ENCODE measurements at regions not wholly inside any gene's neighbourhood (a gene's known extent, or its start where the extent isn't known, plus 50 kb on each side); places are given as distances from the start of the nearest gene placed in this dataset.

DNA sequence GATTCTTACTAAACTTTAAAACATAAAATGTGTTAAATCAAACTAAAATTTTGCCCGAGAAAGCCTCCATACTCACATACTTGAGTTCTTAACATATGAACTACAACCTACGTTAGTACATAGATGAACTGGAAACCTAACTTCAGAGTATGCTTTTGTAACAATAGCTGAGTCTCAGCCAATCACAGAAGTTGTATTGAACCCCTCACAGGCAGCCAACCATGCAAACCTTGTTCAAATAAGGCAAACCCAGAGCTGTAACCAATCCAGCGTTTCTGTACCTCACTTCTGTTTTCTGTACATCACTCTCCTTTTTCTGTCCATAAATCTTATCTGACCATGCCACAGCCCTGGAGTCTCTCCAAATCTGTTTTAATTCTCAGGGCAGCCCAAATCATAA is 157.3 kb upstream of the COL1A2 start:
- no peak for DNase-seq

DNA sequence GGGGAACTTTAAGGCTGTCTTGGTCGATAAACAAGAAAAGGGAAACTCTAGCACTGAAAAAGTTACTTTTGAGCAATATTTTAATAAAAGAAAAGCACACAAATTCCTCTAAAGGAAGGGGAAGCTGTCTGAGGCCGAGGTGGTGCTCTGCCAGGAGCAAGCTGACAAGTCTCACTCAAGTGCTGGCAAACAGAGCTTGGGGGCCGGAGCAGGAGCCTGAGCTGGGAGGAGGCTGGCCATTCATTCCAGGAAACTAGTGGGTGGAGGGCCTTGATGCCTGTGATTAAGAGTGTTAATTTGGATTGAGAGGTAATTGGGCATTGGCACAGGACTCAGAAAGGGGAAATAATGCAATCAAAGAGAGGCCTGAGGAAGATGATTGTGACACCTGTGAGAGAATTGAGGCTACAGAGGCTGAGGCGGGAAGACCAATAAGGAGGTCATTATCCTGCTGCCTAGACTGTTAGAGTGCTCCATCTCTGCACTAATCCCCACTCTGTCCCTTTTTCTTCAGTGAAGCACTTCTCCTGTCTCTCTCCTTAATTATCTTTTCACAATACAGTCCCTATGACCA is 154.9 kb upstream of the COL1A2 start:
- no peak for DNase-seq

DNA sequence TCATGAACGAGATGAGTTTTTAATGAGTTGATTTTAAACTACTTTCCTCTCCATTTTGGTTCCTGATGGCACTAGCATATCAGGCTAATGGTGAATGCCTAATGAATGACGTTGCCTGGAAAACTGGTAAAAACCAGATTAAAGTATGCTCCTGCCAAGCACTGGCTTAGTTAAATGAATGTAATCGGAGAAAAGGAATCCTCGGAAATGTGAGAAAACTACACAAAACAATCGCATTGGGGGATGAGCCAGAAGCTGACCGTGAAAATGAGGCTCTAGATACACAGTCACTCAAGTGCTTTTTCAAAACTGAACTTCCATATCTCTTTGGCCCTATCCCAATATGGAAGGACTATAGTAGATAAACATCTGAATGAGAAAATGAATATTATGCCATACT is 153.8 kb upstream of the COL1A2 start:
- DNase-seq = no peak

DNA sequence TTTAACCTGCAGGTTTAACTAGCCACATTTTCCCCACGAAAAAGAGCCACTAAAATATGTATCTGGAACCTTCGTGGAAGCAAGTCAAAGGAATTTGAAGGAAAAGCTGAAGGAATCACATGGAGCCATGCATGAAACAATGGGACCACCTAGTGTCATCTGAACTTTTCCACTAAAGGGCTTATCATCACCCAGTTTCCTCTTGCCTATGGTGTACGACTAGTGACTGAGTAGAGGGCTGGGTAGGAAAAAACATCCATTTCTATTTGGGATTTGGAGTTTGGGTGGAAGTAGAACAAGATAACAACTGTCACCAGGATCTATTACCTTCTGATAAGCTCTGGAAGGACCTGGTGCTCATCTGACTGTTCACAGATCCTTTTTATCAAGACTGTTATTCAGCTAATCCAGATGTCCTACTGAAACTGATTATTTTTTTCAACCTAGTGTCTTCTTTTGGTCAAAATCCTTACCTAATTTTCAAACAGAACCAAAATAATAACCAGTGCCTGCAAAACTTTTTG is 153.2 kb upstream of the COL1A2 start:
- DNase-seq = no peak

DNA sequence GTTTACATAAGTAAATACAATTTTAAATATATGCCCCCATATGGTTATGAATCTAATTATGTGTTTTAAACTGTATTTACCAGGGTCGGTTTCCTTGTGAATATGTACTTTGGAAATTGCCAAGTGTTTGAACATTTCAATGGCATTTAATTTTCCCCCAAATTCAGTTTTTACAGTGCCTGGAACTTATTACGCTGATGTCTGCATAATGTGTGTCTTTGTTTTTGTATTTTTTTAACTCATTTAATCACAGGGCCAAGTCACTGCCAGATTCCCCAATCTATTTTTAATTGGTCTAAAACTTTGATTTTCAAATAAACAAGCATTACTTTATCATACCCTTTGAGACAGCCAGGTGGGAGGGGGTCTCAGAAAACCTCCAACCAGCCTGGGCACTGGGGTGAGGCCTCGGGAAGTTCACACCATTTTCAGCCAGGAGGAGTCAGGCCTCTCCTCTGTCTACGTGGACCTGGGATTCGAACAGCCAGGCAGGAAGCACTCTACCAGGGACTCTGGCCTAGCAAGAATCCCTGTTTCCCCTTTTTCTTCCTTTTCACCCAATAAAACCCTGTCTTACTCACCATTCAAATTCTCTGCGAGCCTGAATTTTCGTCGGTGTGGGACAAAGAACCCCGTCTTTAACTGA is 151.5 kb upstream of the COL1A2 start:
- DNase-seq = no peak

DNA sequence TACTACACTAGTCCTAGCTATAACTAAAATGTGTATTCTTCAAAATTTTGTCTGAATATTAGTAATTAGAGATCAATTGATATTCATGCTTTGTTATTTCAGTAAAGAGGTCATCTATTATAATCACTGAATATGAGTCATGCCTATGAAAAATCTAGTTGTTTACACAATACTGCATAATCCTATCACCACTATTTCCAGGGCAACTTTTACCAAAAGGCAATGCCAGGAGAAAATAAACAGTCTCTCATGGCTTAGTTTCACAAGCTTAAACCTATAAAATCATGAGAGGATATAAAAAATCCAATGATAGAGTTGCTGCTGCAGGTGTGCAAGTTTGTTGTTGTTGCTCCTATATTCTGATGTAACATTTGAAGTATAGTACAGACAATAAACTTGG is 149.9 kb upstream of the COL1A2 start:
- no peak for DNase-seq

DNA sequence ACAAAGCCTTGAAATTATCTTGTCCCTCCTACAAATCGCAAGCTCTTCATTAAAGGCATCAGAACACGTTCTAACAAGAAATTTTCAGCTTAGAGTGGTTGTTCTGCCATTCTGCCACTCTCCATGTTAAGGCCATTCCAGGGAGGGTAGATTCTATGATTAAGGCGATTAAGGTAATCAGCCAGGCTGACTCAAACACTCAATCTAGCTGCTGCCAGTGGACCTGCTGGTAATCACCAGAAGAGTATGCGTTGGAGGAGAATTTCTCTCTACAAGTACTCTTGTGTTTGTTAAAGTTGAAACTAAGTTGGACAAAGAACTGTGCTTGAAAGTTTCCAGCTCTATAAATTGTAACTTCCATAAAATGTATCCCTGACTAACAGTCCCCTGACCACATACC is 149.2 kb upstream of the COL1A2 start:
- DNase-seq = no peak

DNA sequence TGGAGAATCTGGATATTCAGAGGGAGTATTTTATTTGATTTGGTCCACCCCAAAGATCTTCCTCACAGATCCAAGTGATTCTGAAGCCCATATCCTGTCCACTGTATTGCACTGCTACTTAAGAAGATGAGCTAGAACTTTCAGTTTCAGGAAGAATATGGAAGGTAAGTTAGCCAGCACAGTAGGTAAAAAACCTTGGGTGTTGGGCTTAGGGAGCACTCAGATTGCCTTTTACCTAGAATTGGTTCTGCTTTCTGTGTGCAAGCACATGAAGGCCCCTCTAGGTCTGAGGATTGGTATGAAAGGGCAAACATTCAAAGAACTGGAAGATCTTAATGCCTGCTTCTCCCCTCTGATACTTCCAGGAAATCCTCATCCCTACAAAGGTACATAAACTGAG is 146.7 kb upstream of the COL1A2 start:
- DNase-seq = no peak

DNA sequence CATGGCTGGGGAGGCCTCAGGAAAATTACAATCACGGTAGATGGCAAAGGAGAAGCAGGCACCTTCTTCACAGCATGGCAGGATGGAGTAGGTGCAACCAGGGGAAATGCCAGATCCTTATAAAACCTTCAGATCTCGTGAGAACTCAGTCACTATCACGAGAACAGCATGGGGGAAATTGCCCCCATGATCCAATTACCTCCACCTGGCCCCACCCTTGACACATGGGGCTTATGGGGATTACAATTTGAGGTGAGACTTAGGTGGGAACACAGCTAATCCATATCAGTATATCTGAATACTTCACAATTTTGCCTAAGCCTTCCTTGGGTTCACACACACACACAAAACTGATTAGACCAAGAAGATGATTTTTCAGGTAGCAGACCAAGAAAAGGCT is 145.1 kb upstream of the COL1A2 start:
- no peak for DNase-seq

DNA sequence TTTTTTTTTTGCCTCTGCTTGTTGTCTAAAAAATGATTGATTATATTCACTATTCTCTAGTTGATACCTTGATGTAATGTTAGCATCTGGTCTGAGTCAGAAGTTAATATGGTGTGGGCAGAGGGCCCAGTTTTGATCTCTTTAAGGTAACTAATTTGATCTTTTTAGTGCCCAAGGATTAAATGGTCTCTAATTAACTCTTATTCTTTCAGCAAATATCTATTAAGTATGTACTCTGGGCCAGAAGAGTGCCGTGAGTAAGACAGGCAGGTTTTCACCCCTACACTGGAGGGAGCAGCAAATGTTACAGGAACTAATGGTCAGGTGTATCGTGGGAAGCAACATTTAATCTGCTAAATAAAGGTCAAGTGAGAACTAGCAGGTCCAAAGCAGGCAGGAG is 144.6 kb upstream of the COL1A2 start:
- no peak for DNase-seq

DNA sequence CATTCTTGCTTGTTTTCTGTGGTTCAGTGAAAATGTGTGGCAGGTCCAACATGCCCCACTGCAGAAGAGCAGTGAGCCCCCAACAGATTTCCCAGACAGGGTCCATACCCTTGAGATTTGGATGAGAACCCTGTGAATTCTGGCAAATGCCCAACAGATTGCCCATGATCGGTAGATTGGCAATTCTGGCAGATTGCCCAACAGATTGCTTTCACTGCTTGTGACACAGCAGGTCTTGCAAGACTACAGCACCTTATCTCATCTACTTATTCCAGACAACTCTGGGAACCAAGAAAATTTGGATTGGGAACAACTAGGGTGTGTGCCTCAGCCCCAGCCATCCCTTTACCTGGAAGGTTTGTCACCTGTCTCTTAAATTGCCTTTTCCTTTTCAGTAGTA is 143.7 kb upstream of the COL1A2 start:
- no peak for DNase-seq

DNA sequence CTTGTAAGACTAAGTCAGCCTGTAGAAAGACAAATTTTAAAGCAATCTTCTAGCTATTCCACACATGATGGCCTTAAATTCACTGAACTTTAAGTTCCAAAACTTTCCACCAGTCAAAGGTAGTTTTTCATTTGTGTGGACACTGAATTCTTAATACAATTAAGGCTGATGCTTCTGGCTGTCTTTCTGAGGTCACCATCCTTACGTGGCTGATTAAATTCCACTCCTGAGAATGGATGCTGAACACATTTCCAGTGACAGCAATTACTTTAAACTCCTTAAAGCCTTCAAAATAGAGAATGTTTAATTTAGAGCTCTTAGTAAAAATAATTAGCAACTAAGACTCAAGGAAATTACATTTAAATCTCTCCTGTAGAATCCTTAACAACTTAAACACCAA is 142.6 kb upstream of the COL1A2 start:
- DNase-seq = no peak

DNA sequence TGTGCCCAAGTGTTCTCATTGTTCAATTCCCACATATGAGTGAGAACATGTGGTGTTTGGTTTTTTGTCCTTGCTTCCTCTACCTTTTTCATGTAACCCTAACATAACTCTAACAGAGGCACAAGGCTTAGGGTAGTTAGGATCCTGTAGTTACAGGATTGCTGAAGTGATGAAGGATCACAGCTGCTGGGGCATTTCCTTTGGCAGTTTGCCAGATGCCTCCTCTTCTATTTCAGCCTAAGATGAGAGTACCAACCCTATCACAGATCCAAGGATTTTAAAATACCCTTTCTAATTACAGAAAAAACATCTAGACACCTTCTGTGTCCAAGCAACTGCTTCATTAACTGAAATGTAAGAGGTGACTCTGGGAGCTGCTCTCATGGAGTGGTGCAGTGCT is 141.7 kb upstream of the COL1A2 start:
- DNase-seq = no peak

DNA sequence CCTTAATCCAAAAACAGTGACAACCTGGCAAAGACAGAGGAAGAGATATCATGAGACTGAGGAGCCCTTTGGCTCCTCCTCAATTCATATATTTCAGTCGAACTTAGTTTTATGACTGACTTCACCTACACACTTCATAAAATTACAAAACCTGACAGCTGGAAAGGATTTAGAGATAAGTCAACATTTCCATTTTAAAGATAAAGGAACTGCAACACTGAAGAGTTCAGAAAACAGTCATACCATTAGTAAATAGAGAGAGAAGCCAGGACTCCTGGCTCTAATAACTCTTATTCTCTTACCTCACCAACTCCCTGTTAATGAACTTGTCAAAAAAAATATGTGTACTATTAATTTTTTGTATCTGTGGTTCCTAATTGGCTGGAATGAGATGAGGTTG is 141.0 kb upstream of the COL1A2 start:
- DNase-seq = no peak

DNA sequence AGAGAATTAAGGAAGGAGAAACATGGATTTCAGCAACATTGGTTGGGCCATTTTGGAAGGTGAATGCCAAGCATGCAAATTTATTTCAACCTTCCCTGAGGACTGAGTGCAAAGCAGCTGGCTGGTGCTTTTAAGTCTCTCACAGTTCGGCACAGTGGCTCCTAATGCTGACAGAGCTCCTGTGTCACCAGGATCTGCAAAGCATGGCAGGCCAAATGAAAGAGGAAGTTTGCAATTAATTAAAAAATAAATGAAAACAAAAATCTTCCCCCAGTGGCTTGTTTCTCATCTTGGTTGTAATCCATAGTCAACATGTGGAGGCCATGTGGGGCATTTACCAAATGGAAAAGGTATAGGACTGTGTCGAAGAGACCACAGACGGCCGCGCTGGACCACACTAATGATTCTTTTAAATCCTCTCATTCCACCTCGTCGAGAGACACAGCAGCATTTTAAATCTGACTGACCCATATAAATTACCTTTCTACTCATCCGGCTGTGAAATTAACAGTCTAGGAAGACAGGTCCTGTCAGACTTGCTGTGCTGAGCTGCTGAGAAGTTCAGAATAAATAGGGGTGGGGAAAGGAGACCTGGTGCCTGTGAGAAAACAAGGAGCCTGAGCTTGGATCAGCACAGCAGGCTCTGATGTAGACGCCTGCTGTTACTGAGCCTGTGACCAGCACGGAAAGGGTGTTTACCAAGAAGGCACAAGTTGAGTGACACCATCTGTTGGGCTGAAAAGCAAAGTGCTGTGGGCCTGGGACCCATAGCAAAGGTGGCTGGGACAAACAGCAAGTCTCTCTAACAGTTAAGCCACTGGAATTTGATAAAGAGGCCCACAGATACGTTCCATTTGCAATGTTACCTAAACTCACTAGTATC is 136.0 kb upstream of the COL1A2 start:
- no peak for DNase-seq

DNA sequence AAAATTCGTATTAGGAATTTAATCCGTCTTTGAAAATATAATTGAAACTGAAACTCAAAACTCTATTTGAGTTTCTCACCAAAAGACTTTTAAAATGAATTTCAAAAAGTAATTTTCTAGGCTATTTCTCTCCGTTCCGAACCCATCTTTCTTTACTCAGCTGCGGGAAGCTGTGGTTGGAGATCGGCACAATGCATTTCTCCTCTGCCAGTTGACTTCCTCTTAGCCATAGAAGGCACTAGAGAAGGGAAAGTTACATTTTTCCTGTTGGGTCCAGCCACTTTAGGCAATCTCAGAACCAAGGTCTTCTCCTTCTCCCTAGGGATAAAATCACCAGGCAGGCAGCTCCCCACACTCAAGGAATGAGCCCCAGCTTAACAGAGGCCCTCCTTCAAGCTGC is 133.6 kb upstream of the COL1A2 start:
- no peak for DNase-seq

DNA sequence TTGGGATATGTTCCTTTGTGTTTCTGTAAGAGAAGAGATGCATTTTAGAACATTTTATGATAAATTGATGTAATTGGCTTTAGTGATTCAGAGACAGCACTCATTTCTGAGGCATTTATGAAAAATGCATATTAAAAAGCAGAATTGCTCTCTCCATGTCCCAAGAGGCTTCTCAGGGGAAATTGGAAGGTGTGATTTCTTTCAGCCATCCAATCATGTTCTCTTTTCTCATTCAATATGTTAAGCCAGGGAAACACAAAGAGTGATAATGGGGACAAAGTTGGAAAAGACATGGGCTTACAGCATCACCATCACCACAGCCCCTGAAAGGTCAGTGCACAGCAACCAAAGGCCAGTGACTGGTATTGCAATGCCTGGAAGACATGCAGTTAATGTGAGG is 129.9 kb upstream of the COL1A2 start:
- DNase-seq = no peak

DNA sequence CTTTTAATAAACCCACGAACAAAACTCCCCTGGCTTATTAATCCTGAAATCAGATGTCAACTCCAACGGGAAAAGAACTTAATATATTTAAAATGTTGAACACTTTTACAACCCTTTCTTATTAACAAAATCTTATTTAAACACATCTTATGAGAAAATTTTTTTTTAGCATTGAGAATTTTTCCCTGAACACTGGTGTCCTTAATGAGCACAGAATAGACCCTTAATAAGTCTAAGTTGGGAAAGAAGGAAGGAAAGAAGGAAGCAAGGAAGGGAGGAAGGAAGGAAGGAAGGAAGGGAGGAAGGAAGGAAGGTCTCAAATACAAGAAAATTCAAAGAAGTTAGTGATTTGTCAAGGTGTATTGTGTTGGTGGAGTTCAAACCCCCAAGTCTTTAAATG is 129.2 kb upstream of the COL1A2 start:
- no peak for DNase-seq

DNA sequence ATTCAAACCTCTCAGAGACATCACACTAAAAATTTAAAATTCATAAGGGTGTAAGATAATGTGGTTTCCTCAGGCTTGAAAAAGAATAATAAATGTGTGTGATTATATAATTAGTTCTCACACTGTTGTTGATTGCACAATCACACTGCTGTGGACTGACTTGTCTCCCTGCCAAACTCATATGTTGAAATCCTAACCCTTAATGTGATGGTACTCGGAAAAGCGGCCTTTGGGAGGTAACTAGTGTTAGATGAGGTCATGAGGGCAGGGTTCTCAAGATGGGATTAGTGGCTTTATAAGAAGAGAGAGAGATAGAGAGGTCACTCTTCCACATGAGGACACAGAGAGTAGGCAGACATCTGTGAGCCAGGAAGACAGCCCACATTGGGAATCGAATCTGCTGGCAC is 128.5 kb upstream of the COL1A2 start:
- DNase-seq = no peak

DNA sequence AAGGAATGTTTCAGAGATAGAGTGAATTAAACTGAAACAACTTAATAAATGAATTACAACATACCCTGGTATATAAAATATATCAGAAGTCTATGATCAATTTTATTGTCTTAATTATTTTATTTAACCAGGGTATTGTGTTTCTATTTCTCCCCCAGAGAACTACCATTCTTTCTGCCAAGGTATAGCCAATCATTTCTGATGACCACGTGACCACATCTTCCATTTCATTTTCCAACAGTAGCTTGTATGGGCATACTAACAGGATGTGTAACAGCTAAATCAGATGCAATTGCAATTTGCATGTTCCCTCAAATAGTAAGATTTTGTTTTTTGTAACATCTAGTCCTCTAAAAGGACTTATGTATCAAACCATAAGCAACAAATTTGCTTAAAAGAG is 123.9 kb upstream of the COL1A2 start:
- no peak for DNase-seq

DNA sequence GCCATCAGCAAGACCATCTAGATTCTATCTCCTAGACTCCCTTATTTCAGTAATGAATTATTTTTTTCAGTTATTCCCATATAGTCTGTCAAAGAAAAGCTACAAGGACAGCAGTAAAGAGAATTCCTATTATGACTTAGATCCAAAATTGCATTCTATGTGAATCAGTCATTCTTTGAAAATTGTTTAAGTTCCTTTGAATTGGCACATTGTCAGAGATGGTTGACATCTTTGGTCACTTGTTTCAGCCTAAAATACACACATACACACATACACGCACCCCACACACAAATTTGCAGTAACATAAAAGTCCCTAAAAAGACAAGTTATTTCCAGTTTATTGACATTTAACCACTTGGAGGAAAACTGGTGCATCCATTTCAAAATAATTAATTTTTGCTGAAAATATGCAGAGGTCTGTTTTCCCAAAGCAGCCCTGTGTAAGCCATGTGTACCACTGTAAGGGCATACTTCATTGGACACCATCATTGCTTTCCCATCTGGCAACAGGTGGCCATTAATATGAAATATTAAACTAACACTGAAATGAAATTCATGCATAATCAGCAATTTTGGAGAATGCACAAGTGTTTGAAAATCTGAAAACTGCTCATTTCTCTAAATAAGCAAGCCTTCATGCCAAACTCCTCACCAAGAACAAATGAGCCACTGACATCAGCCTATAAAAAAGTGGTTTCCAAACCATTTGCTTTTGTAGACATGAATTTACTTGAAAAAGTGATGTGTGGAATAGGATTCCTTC is 121.7 kb upstream of the COL1A2 start:
- no peak for DNase-seq

DNA sequence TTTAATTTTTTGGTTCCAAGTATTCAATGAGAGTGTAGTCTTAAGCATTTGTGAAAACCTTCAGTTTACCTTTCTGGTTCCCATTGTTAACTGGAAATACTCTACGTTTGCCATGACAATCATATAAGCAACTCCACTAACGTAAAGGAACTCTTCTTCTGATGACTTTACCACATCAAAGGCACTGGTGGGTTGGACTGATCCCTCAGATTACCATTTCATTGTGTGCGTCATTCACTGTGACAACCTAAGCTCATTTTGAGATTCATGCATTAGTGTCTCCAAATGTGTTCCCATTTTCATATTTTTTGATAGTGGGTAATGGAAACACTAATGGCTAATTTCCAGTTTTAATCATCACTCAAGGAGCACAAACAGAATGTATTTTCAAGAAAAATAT is 119.9 kb upstream of the COL1A2 start:
- no peak for DNase-seq

DNA sequence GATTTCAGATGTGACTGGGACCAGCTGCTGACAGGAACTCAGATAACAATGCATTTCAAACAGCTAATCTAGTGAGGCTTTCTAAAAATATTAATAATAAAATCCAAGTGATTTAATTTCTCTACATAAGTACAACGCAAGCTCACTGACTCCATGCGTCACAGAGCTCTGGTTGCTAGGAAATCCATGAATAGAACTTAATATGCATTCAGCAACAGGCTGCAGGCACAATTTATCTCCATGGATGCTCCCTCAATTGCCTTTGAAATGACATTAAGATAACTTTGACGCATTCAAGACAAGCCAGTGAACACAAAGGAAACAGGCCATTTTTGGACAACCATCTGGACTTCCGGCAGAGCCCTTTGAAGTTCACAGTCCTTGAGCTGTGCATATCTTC is 118.7 kb upstream of the COL1A2 start:
- no peak for DNase-seq
